ENCODE measurements at regions not wholly inside any gene's neighbourhood (a gene's known extent, or its start where the extent isn't known, plus 50 kb on each side); places are given as distances from the start of the nearest gene placed in this dataset.

DNA sequence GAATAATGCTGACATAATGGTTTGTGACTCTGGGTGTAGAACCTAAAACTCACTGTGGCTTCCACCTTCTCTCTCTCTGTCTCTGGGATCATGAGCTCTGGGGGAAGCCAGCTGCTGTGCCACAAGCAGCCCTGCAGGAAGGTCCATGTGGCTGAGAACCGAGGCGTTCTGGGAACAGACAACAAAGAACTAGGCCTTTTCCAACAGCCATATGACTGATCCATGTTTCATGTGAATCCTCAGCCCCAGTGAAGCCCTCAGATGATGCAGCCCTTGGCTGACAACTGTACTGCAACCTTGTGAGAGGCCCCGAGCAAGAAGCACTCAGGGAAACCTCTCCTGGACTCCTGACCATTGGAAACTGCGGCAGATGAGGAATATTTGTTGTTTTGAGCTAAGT, 56.6 kb downstream of the HLA-G start:
- no peaks in the 10 kb centered on the region for H3K9me3 ChIP-seq (ENCODE audit: control insufficient read depth in 1 of 2, low read length in 2 of 2)
- H3K27ac ChIP-seq (ENCODE audit: low read depth, low read length), result no peak overlapping the region
- no peaks in the 10 kb centered on the region for H3K27me3 ChIP-seq (ENCODE audit: control insufficient read depth in 1 of 2, insufficient read depth in 2 of 2, low read length in 2 of 2)
- peaks cover 8 to 20% of the 10 kb centered on the region in 2 donors for H3K4me1 ChIP-seq (ENCODE audit: control insufficient read depth in 1 of 2, insufficient read depth in 2 of 2, low read length in 2 of 2)
- no peak overlapping the region for H3K4me3 ChIP-seq (ENCODE audit: low read depth in 1 of 2, low read length in 2 of 2)
- no peak overlapping the region for H3K9ac ChIP-seq (ENCODE audit: low read depth in 1 of 2, low read length in 2 of 2)
- no peaks in the 10 kb centered on the region for H3K36me3 ChIP-seq (ENCODE audit: control insufficient read depth in 1 of 2, insufficient read depth in 2 of 2, low read length in 2 of 2)

- Histone ChIP-seq H3K4me1 (ENCODE audit: control insufficient read depth in 1 of 2, insufficient read depth in 2 of 2, low read length in 2 of 2) (peaks cover 8 to 20% of the 10 kb centered on the region in 2 donors), H3K9ac (ENCODE audit: low read depth in 1 of 2, low read length in 2 of 2) (peak overlapping the region; percentile 87 to 92), H3K9me3 (ENCODE audit: control insufficient read depth in 1 of 2, low read length in 2 of 2) (no peaks in the 10 kb centered on the region), H3K4me3 (ENCODE audit: low read depth in 1 of 2, low read length in 2 of 2) (peak overlapping the region; percentile 80 to 87), H3K27ac (ENCODE audit: low read depth, low read length) (no peak overlapping the region), H3K36me3 (ENCODE audit: control insufficient read depth in 1 of 2, insufficient read depth in 2 of 2, low read length in 2 of 2) (peaks cover 0 to 4% of the 10 kb centered on the region in 2 donors), H3K27me3 (ENCODE audit: control insufficient read depth in 1 of 2, insufficient read depth in 2 of 2, low read length in 2 of 2) (no peaks in the 10 kb centered on the region)
Measured at GRCh38 chr6:29886701-29887100, 55.6 kb upstream of the HLA-A start.

DNA sequence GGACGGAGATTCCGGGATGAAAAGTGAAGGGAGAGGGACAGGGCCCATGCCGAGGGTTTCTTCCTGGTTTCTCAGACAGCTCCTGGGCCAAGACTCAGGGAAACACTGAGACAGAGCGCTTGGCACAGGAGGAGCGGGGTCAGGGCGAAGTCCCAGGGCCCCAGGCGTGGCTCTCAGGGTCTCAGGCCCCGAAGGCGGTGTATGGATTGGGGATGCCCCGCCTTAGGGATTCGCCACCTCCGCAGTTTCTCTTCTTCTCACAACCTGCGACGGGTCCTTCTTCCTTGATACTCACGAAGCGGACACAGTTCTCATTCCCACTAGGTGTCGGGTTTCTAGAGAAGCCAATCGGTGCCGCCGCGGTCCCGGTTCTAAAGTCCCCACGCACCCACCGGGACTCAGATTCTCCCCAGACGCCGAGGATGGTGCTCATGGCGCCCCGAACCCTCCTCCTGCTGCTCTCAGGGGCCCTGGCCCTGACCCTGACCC, 55.0 kb upstream of the HLA-A start:
- H3K27ac ChIP-seq (ENCODE audit: low read depth, low read length), result peak overlapping the region; percentile 83
- H3K4me3 ChIP-seq (ENCODE audit: low read depth in 1 of 2, low read length in 2 of 2), result peak overlapping the region; percentile 80 to 87
- peak overlapping the region; percentile 87 to 92 for H3K9ac ChIP-seq (ENCODE audit: low read depth in 1 of 2, low read length in 2 of 2)
- H3K36me3 ChIP-seq (ENCODE audit: control insufficient read depth in 1 of 2, insufficient read depth in 2 of 2, low read length in 2 of 2), result peaks cover 0 to 7% of the 10 kb centered on the region in 2 donors
- H3K4me1 ChIP-seq (ENCODE audit: control insufficient read depth in 1 of 2, insufficient read depth in 2 of 2, low read length in 2 of 2), result peaks cover 8 to 20% of the 10 kb centered on the region in 2 donors
- H3K27me3 ChIP-seq (ENCODE audit: control insufficient read depth in 1 of 2, insufficient read depth in 2 of 2, low read length in 2 of 2), result no peaks in the 10 kb centered on the region
- no peaks in the 10 kb centered on the region for H3K9me3 ChIP-seq (ENCODE audit: control insufficient read depth in 1 of 2, low read length in 2 of 2)

DNA sequence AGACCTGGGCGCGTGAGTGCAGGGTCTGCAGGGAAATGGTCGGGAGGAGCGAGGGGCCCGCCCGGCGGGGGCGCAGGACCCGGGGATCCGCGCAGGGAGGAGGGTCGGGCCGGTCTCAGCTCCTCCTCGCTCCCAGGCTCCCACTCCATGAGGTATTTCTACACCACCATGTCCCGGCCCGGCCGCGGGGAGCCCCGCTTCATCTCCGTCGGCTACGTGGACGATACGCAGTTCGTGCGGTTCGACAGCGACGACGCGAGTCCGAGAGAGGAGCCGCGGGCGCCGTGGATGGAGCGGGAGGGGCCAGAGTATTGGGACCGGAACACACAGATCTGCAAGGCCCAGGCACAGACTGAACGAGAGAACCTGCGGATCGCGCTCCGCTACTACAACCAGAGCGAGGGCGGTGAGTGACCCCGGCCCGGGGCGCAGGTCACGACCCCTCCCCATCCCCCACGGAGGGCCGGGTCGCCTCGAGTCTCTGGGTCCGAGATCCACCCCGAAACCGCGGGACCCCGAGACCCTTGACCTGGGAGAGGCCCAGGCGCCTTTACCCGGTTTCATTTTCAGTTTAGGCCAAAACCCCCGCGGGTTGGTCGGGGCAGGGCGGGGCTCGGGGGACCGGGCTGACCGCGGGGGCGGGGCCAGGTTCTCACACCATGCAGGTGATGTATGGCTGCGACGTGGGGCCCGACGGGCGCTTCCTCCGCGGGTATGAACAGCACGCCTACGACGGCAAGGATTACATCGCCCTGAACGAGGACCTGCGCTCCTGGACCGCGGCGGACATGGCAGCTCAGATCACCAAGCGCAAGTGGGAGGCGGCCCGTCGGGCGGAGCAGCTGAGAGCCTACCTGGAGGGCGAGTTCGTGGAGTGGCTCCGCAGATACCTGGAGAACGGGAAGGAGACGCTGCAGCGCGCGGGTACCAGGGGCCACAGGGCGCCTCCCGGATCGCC, 54.2 kb upstream of the HLA-A start:
- peak overlapping the region; percentile 87 to 92 for H3K9ac ChIP-seq (ENCODE audit: low read depth in 1 of 2, low read length in 2 of 2)

More for the DNA sequence above, 54.2 kb upstream of the HLA-A start:
- H3K27ac ChIP-seq (ENCODE audit: low read depth, low read length), result peak overlapping the region; percentile 83
- H3K27me3 ChIP-seq (ENCODE audit: control insufficient read depth in 1 of 2, insufficient read depth in 2 of 2, low read length in 2 of 2), result no peaks in the 10 kb centered on the region
- peaks cover 8 to 20% of the 10 kb centered on the region in 2 donors for H3K4me1 ChIP-seq (ENCODE audit: control insufficient read depth in 1 of 2, insufficient read depth in 2 of 2, low read length in 2 of 2)
- no peaks in the 10 kb centered on the region for H3K9me3 ChIP-seq (ENCODE audit: control insufficient read depth in 1 of 2, low read length in 2 of 2)
- peaks cover 1 to 11% of the 10 kb centered on the region in 2 donors for H3K36me3 ChIP-seq (ENCODE audit: control insufficient read depth in 1 of 2, insufficient read depth in 2 of 2, low read length in 2 of 2)
- peak overlapping the region; percentile 80 to 87 for H3K4me3 ChIP-seq (ENCODE audit: low read depth in 1 of 2, low read length in 2 of 2)

Measured in duodenal mucosa (tissue), 2 donors.